T-helper 1 cell treated with Interleukin-12 subunit alpha and Interleukin-12 subunit beta and Interleukin-4 antibody, amounts not matched to agents 30 μg/mL and 1 μg/mL, for 36 hours (primary cell): ENCODE measurements at regions not wholly inside any gene's neighbourhood (a gene's known extent, or its start where the extent isn't known, plus 50 kb on each side); places are given as distances from the start of the nearest gene placed in this dataset.
"Not testable (repeated sequence)": the region's sequence is repeated elsewhere in the genome, so short reads cannot be mapped to it uniquely, and the experiment has no call there.

Experiments
- H3K27ac Mint-ChIP-seq: one replicate; pipeline ENCODE4 v1.8.0; 2021; ENCODE audit warnings: mild to moderate bottlenecking, mixed read lengths
- H3K27me3 Mint-ChIP-seq: one replicate; pipeline ENCODE4 v1.8.0; 2021; ENCODE audit warnings: low read depth, mixed read lengths
- H3K36me3 Mint-ChIP-seq: one replicate; pipeline ENCODE4 v1.8.0; 2021; ENCODE audit warnings: low read depth, mixed read lengths
- H3K4me1 Mint-ChIP-seq: one replicate; pipeline ENCODE4 v1.8.0; 2021; ENCODE audit warnings: low read depth, mixed read lengths
- H3K4me3 Mint-ChIP-seq: one replicate; pipeline ENCODE4 v1.8.0; 2021; ENCODE audit warnings: mild to moderate bottlenecking, moderate library complexity, mixed read lengths
- H3K9me3 Mint-ChIP-seq: one replicate; pipeline ENCODE4 v1.8.0; 2021; ENCODE audit warnings: mixed read lengths

GRCh38 chr9:41308953-41309352, 119.8 kb upstream of the ZNG1F start:
- not testable (repeated sequence) for H3K36me3 Mint-ChIP-seq, H3K4me1 Mint-ChIP-seq, H3K27ac Mint-ChIP-seq, H3K9me3 Mint-ChIP-seq, H3K4me3 Mint-ChIP-seq
- H3K27me3 Mint-ChIP-seq: peaks cover 13% of the 10 kb centered on the region

GRCh38 chr9:41285744-41286143, 96.6 kb upstream of the ZNG1F start:
- not testable (repeated sequence) for H3K4me1 Mint-ChIP-seq, H3K27ac Mint-ChIP-seq, H3K4me3 Mint-ChIP-seq, H3K27me3 Mint-ChIP-seq, H3K36me3 Mint-ChIP-seq, H3K9me3 Mint-ChIP-seq

- not testable (repeated sequence) for H3K27ac Mint-ChIP-seq, H3K27me3 Mint-ChIP-seq, H3K36me3 Mint-ChIP-seq, H3K4me1 Mint-ChIP-seq, H3K9me3 Mint-ChIP-seq, H3K4me3 Mint-ChIP-seq
These were observed 91.5 kb upstream of the ZNG1F start for GRCh38 chr9:41280299-41281238.

GRCh38 chr9:41279437-41279836, 90.3 kb upstream of the ZNG1F start:
- H3K9me3 Mint-ChIP-seq, H3K36me3 Mint-ChIP-seq: not testable (repeated sequence)

GRCh38 chr9:41279033-41279432, 89.9 kb upstream of the ZNG1F start:
- not testable (repeated sequence) for H3K4me1 Mint-ChIP-seq, H3K9me3 Mint-ChIP-seq, H3K27me3 Mint-ChIP-seq, H3K36me3 Mint-ChIP-seq, H3K27ac Mint-ChIP-seq, H3K4me3 Mint-ChIP-seq

More at GRCh38 chr9:41279437-41279836, 90.3 kb upstream of the ZNG1F start:
- not testable (repeated sequence) for H3K4me3 Mint-ChIP-seq, H3K27me3 Mint-ChIP-seq, H3K27ac Mint-ChIP-seq, H3K4me1 Mint-ChIP-seq

GRCh38 chr9:41273549-41274267, 84.6 kb upstream of the ZNG1F start:
- H3K4me3 Mint-ChIP-seq: peak overlapping the region; percentile 68
- H3K36me3 Mint-ChIP-seq, H3K4me1 Mint-ChIP-seq, H3K9me3 Mint-ChIP-seq, H3K27me3 Mint-ChIP-seq, H3K27ac Mint-ChIP-seq: not testable (repeated sequence)

- not testable (repeated sequence) for H3K36me3 Mint-ChIP-seq, H3K9me3 Mint-ChIP-seq, H3K4me1 Mint-ChIP-seq, H3K27ac Mint-ChIP-seq, H3K4me3 Mint-ChIP-seq, H3K27me3 Mint-ChIP-seq
These were observed 83.9 kb upstream of the ZNG1F start for GRCh38 chr9:41272879-41273548.

GRCh38 chr9:41270992-41271391, 81.9 kb upstream of the ZNG1F start:
- H3K27me3 Mint-ChIP-seq, H3K9me3 Mint-ChIP-seq, H3K36me3 Mint-ChIP-seq, H3K4me3 Mint-ChIP-seq, H3K4me1 Mint-ChIP-seq, H3K27ac Mint-ChIP-seq: not testable (repeated sequence)

- not testable (repeated sequence) for H3K27ac Mint-ChIP-seq, H3K27me3 Mint-ChIP-seq, H3K4me1 Mint-ChIP-seq, H3K9me3 Mint-ChIP-seq, H3K36me3 Mint-ChIP-seq, H3K4me3 Mint-ChIP-seq
These were observed 80.4 kb upstream of the ZNG1F start for GRCh38 chr9:41269471-41269870.

GRCh38 chr9:41269054-41269453, 79.9 kb upstream of the ZNG1F start:
- not testable (repeated sequence) for H3K36me3 Mint-ChIP-seq, H3K4me1 Mint-ChIP-seq, H3K27me3 Mint-ChIP-seq, H3K9me3 Mint-ChIP-seq, H3K27ac Mint-ChIP-seq, H3K4me3 Mint-ChIP-seq

- not testable (repeated sequence) for H3K4me1 Mint-ChIP-seq, H3K27ac Mint-ChIP-seq, H3K36me3 Mint-ChIP-seq, H3K4me3 Mint-ChIP-seq, H3K9me3 Mint-ChIP-seq, H3K27me3 Mint-ChIP-seq
These were observed 77.5 kb upstream of the ZNG1F start for GRCh38 chr9:41266602-41267001.

GRCh38 chr9:41266000-41266399, 76.9 kb upstream of the ZNG1F start:
- not testable (repeated sequence) for H3K9me3 Mint-ChIP-seq, H3K4me1 Mint-ChIP-seq, H3K4me3 Mint-ChIP-seq, H3K27ac Mint-ChIP-seq, H3K27me3 Mint-ChIP-seq, H3K36me3 Mint-ChIP-seq

GRCh38 chr9:41251973-41252372, 62.9 kb upstream of the ZNG1F start:
- not testable (repeated sequence) for H3K4me1 Mint-ChIP-seq, H3K27ac Mint-ChIP-seq, H3K4me3 Mint-ChIP-seq

GRCh38 chr9:41251101-41251500, 62.0 kb upstream of the ZNG1F start:
- H3K9me3 Mint-ChIP-seq: peaks cover 50% of the 10 kb centered on the region
- H3K27me3 Mint-ChIP-seq, H3K36me3 Mint-ChIP-seq, H3K4me3 Mint-ChIP-seq, H3K4me1 Mint-ChIP-seq, H3K27ac Mint-ChIP-seq: not testable (repeated sequence)

More at GRCh38 chr9:41251973-41252372, 62.9 kb upstream of the ZNG1F start:
- H3K36me3 Mint-ChIP-seq, H3K27me3 Mint-ChIP-seq: not testable (repeated sequence)
- H3K9me3 Mint-ChIP-seq: peaks cover 44% of the 10 kb centered on the region

GRCh38 chr9:41246702-41247101, 57.6 kb upstream of the ZNG1F start:
- not testable (repeated sequence) for H3K4me3 Mint-ChIP-seq, H3K27me3 Mint-ChIP-seq, H3K4me1 Mint-ChIP-seq, H3K36me3 Mint-ChIP-seq, H3K27ac Mint-ChIP-seq
- peaks cover 40% of the 10 kb centered on the region for H3K9me3 Mint-ChIP-seq
